Upper lobe of left lung (tissue), 4 donors: ENCODE measurements at regions not wholly inside any gene's neighbourhood (a gene's known extent, or its start where the extent isn't known, plus 50 kb on each side); places are given as distances from the start of the nearest gene placed in this dataset.
"Not testable (repeated sequence)": the region's sequence is repeated elsewhere in the genome, so short reads cannot be mapped to it uniquely, and the experiment has no call there.

Experiments used
- CTCF ChIP-seq, 6 experiments: fragments of 450-650 bp in 4 of 6; fragments of 200-600 bp in 2 of 6; sonication (generic) in 2 of 6; IDR thresholded peaks; one replicate each; pipeline ENCODE4 v1.5.1; 2016 to 2019; ENCODE audit warnings: antibody characterized with exemption in 6 of 6
- POLR2A ChIP-seq, 4 donors: fragments of 450-650 bp; IDR thresholded peaks; one replicate each; pipeline ENCODE4 v1.5.1; 2016 to 2017; ENCODE audit warnings: antibody characterized with exemption in 4 of 4, mild to moderate bottlenecking in 2 of 4
- POLR2AphosphoS5 ChIP-seq, 2 donors: sonication (generic); formaldehyde crosslinking; IDR thresholded peaks; one replicate each; pipeline ENCODE4 v1.5.1; 2017; ENCODE audit warnings: antibody characterized with exemption in 2 of 2

- not testable (repeated sequence) for TF ChIP-seq CTCF, POLR2AphosphoS5, POLR2A (IDR thresholded peaks at IDR 0.05)
Measured at GRCh38 chr6:126892869-126893268, 225.6 kb upstream of the RSPO3 start.
